ENCODE measurements at regions not wholly inside any gene's neighbourhood (a gene's known extent, or its start where the extent isn't known, plus 50 kb on each side); places are given as distances from the start of the nearest gene placed in this dataset.

- no peak for ATAC-seq
- no peak for TF ChIP-seq ZNF70 (CRISPR knock-in tag; IDR thresholded peaks at IDR 0.05)
- TF ChIP-seq ZC3H10 (CRISPR knock-in tag; IDR thresholded peaks at IDR 0.05), result no peak
- TF ChIP-seq POU6F1 (CRISPR knock-in tag; IDR thresholded peaks at IDR 0.05; ENCODE audit: borderline replicate concordance, low read depth), result no peak
- no peak for TF ChIP-seq BACH2 (CRISPR knock-in tag; IDR thresholded peaks at IDR 0.05; ENCODE audit: borderline replicate concordance)
- TF ChIP-seq CREB5 (CRISPR knock-in tag; IDR thresholded peaks at IDR 0.05; ENCODE audit: low read depth), result no peak
- no peak for TF ChIP-seq RARB (CRISPR knock-in tag; IDR thresholded peaks at IDR 0.05)
- TF ChIP-seq SNAI2 (CRISPR knock-in tag; IDR thresholded peaks at IDR 0.05), result no peak
- no peak for TF ChIP-seq TOX (CRISPR knock-in tag; IDR thresholded peaks at IDR 0.05; ENCODE audit: borderline replicate concordance)
- no peak for TF ChIP-seq ZFP30 (CRISPR knock-in tag; IDR thresholded peaks at IDR 0.05)
- no peak for TF ChIP-seq ESRRG (CRISPR knock-in tag; IDR thresholded peaks at IDR 0.05)
- no peak for TF ChIP-seq ZFP3 (CRISPR knock-in tag; IDR thresholded peaks at IDR 0.05)
- TF ChIP-seq CSRNP3 (CRISPR knock-in tag; IDR thresholded peaks at IDR 0.05), result no peak
- TF ChIP-seq ISL1 (CRISPR knock-in tag; IDR thresholded peaks at IDR 0.05), result no peak
- no peak for TF ChIP-seq PPARA (CRISPR knock-in tag; IDR thresholded peaks at IDR 0.05; ENCODE audit: borderline replicate concordance)
- no peak for TF ChIP-seq ZNF8 (CRISPR knock-in tag; IDR thresholded peaks at IDR 0.05)
- no peak for TF ChIP-seq PATZ1 (CRISPR knock-in tag; IDR thresholded peaks at IDR 0.05; ENCODE audit: borderline replicate concordance)
- no peak for TF ChIP-seq TCF4 (CRISPR knock-in tag; IDR thresholded peaks at IDR 0.05; ENCODE audit: borderline replicate concordance)
- no peak for TF ChIP-seq GLIS3 (CRISPR knock-in tag; IDR thresholded peaks at IDR 0.05)
Measured at GRCh38 chr1:222457513-222457912, 90.4 kb downstream of the HHIPL2 start.

GRCh38 chr1:222457084-222457483, 90.8 kb downstream of the HHIPL2 start:
- no peak for TF ChIP-seq ZFP3 (CRISPR knock-in tag; IDR thresholded peaks at IDR 0.05)
- TF ChIP-seq PPARA (CRISPR knock-in tag; IDR thresholded peaks at IDR 0.05; ENCODE audit: borderline replicate concordance), result no peak
- no peak for TF ChIP-seq ZC3H10 (CRISPR knock-in tag; IDR thresholded peaks at IDR 0.05)
- TF ChIP-seq CSRNP3 (CRISPR knock-in tag; IDR thresholded peaks at IDR 0.05), result no peak
- TF ChIP-seq TOX (CRISPR knock-in tag; IDR thresholded peaks at IDR 0.05; ENCODE audit: borderline replicate concordance), result no peak
- no peak for TF ChIP-seq RARB (CRISPR knock-in tag; IDR thresholded peaks at IDR 0.05)
- no peak for TF ChIP-seq CSDC2 (CRISPR knock-in tag; IDR thresholded peaks at IDR 0.05)
- TF ChIP-seq POU6F1 (CRISPR knock-in tag; IDR thresholded peaks at IDR 0.05; ENCODE audit: borderline replicate concordance, low read depth), result no peak
- no peak for TF ChIP-seq ZFP30 (CRISPR knock-in tag; IDR thresholded peaks at IDR 0.05)
- no peak for ATAC-seq

- ATAC-seq, result peak; percentile 99
- TF ChIP-seq CSRNP3 (CRISPR knock-in tag; IDR thresholded peaks at IDR 0.05), result no peak
- TF ChIP-seq ESRRG (CRISPR knock-in tag; IDR thresholded peaks at IDR 0.05), result no peak
- no peak for TF ChIP-seq ZNF8 (CRISPR knock-in tag; IDR thresholded peaks at IDR 0.05)
- no peak for TF ChIP-seq ZC3H10 (CRISPR knock-in tag; IDR thresholded peaks at IDR 0.05)
- TF ChIP-seq CREB5 (CRISPR knock-in tag; IDR thresholded peaks at IDR 0.05; ENCODE audit: low read depth), result no peak
- TF ChIP-seq RARB (CRISPR knock-in tag; IDR thresholded peaks at IDR 0.05), result no peak
- no peak for TF ChIP-seq SNAI2 (CRISPR knock-in tag; IDR thresholded peaks at IDR 0.05)
- no peak for TF ChIP-seq TSHZ2 (CRISPR knock-in tag; IDR thresholded peaks at IDR 0.05)
Measured at GRCh38 chr1:222455188-222455879, 92.6 kb downstream of the HHIPL2 start.

Measured in SK-N-SH treated with all-trans-retinoic acid at 6 μM for 48 hours (cell line).